ENCODE measurements at regions not wholly inside any gene's neighbourhood (a gene's known extent, or its start where the extent isn't known, plus 50 kb on each side); places are given as distances from the start of the nearest gene placed in this dataset.
"Not testable (repeated sequence)": the region's sequence is repeated elsewhere in the genome, so short reads cannot be mapped to it uniquely, and the experiment has no call there.

GRCh38 chr3:171526146-171526545 is 65.9 kb upstream of the TNIK start:
- TF ChIP-seq CTCF (IDR thresholded peaks at IDR 0.05; ENCODE audit: insufficient read depth, low read length, missing control alignments): no peak
- no peak overlapping the region for H3K4me3 ChIP-seq (ENCODE audit: low read depth, low read length)
- POLR2A ChIA-PET: no interaction called here
- peak; percentile 21 for DNase-seq (ENCODE audit: low read depth, low spot score)
- CTCF ChIA-PET: interaction anchor here (1.4 kb wide), 1 partner anchor 13 kb away, joined by 4 read pairs; no protein-coding TSS in a partner anchor

GRCh38 chr3:171525437-171525836 is 65.2 kb upstream of the TNIK start:
- DNase-seq (ENCODE audit: low read depth, low spot score): no peak
- ChIA-PET POLR2A (no interaction called here), CTCF (no interaction called here)
- no peak overlapping the region for H3K4me3 ChIP-seq (ENCODE audit: low read depth, low read length)
- TF ChIP-seq CTCF (IDR thresholded peaks at IDR 0.05; ENCODE audit: insufficient read depth, low read length, missing control alignments): no peak

- CTCF ChIA-PET: interaction anchor here (1.0 kb wide), 1 partner anchor 17 kb away, joined by 3 read pairs; no protein-coding TSS in a partner anchor
- DNase-seq (ENCODE audit: low read depth, low spot score): no peak
- no peak for TF ChIP-seq CTCF (IDR thresholded peaks at IDR 0.05; ENCODE audit: insufficient read depth, low read length, missing control alignments)
- H3K4me3 ChIP-seq (ENCODE audit: low read depth, low read length): no peak overlapping the region
- POLR2A ChIA-PET: no interaction called here
Observed at GRCh38 chr3:171524921-171525310, 64.7 kb upstream of the TNIK start.

- TF ChIP-seq CTCF (IDR thresholded peaks at IDR 0.05; ENCODE audit: insufficient read depth, low read length, missing control alignments): no peak
- ChIA-PET CTCF (no interaction called here), POLR2A (no interaction called here)
Observed at GRCh38 chr3:171522651-171523050, 62.4 kb upstream of the TNIK start.

GRCh38 chr3:171519423-171519822 is 59.2 kb upstream of the TNIK start:
- CTCF ChIA-PET; DNase-seq (ENCODE audit: low read depth, low spot score); POLR2A ChIA-PET; H3K4me3 ChIP-seq (ENCODE audit: low read depth, low read length): not testable (repeated sequence)

More at GRCh38 chr3:171522651-171523050, 62.4 kb upstream of the TNIK start:
- no peak overlapping the region for H3K4me3 ChIP-seq (ENCODE audit: low read depth, low read length)
- DNase-seq (ENCODE audit: low read depth, low spot score): no peak

- no peak for TF ChIP-seq CTCF (IDR thresholded peaks at IDR 0.05; ENCODE audit: insufficient read depth, low read length, missing control alignments)
Observed at GRCh38 chr3:171516765-171517164, 56.6 kb upstream of the TNIK start.

GRCh38 chr3:171514466-171514865 is 54.3 kb upstream of the TNIK start:
- ChIA-PET POLR2A (no interaction called here), CTCF (interaction anchor here (1.0 to 1.4 kb wide), 2 partner anchors 20 to 351 kb away, joined by 3 to 4 read pairs; no protein-coding TSS in a partner anchor)
- TF ChIP-seq CTCF (IDR thresholded peaks at IDR 0.05; ENCODE audit: insufficient read depth, low read length, missing control alignments): no peak
- no peak overlapping the region for H3K4me3 ChIP-seq (ENCODE audit: low read depth, low read length)
- DNase-seq (ENCODE audit: low read depth, low spot score): no peak

More at GRCh38 chr3:171516765-171517164, 56.6 kb upstream of the TNIK start:
- CTCF ChIA-PET: interaction anchor here (1.2 to 2.7 kb wide), 3 partner anchors 11 to 50 kb away, joined by 3 to 7 read pairs (median 3); no protein-coding TSS in a partner anchor
- no peak overlapping the region for H3K4me3 ChIP-seq (ENCODE audit: low read depth, low read length)
- no peak for DNase-seq (ENCODE audit: low read depth, low spot score)
- POLR2A ChIA-PET: no interaction called here
